Left ventricle myocardium inferior (tissue), 1 donor: ENCODE measurements at regions not wholly inside any gene's neighbourhood (a gene's known extent, or its start where the extent isn't known, plus 50 kb on each side); places are given as distances from the start of the nearest gene placed in this dataset.

Experiments
- DNase-seq: peaks from one replicate; pipeline ENCODE4 v3.0.0-alpha.2; 2020
- H3K27ac ChIP-seq: fragments of 200-600 bp; replicated peaks from 2 replicates; pipeline ENCODE4 v1.8.0; 2021
- H3K27me3 ChIP-seq: fragments of 200-600 bp; 2 replicates; pipeline ENCODE4 v1.8.0; 2021; ENCODE audit warnings: low read depth
- H3K36me3 ChIP-seq: fragments of 200-600 bp; 2 replicates; pipeline ENCODE4 v1.8.0; 2021
- H3K4me1 ChIP-seq: fragments of 200-600 bp; 2 replicates; pipeline ENCODE4 v1.8.0; 2021
- H3K4me3 ChIP-seq: fragments of 200-600 bp; 2 replicates; pipeline ENCODE4 v1.8.0; 2021; ENCODE audit warnings: mild to moderate bottlenecking, moderate library complexity
- H3K9me3 ChIP-seq: fragments of 200-600 bp; replicated peaks from 2 replicates; pipeline ENCODE4 v1.8.0; 2021
- intact Hi-C: fragments of 100-400 bp; cut with micrococcal nuclease; formaldehyde crosslinking; loops from one replicate; pipeline ENCODE4 v1.11.0; 2022
- TF ChIP-seq, protein P1 (sequence below): fragments of 200-600 bp; IDR thresholded peaks from 2 replicates; pipeline ENCODE4 v1.8.0; 2021; ENCODE audit warnings: antibody characterized with exemption, mild to moderate bottlenecking, borderline replicate concordance
- donor health status: DM: no; HTN: yes; CAD: no; lungs with severe emphysema.

DNA sequence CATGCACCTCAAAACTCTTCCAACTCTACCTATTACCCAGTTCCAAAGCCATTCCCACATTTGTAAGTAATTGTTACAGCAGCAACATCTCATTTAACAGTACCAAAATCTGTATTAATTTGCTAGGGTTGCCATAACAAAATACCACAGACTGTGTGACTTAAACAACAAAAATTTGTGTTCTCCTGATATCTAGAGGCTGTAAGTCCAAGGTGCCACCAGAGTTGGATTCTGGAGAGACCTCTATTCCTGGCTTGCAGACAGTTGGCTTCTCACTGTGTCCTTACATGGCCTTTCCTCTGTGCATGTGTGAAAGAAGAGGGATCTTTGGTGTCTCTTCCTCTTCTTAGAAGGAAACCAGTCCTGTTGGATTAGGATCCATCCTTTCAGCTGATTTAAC, 203.8 kb upstream of the PIK3R1 start:
- TF ChIP-seq, protein P1, sequence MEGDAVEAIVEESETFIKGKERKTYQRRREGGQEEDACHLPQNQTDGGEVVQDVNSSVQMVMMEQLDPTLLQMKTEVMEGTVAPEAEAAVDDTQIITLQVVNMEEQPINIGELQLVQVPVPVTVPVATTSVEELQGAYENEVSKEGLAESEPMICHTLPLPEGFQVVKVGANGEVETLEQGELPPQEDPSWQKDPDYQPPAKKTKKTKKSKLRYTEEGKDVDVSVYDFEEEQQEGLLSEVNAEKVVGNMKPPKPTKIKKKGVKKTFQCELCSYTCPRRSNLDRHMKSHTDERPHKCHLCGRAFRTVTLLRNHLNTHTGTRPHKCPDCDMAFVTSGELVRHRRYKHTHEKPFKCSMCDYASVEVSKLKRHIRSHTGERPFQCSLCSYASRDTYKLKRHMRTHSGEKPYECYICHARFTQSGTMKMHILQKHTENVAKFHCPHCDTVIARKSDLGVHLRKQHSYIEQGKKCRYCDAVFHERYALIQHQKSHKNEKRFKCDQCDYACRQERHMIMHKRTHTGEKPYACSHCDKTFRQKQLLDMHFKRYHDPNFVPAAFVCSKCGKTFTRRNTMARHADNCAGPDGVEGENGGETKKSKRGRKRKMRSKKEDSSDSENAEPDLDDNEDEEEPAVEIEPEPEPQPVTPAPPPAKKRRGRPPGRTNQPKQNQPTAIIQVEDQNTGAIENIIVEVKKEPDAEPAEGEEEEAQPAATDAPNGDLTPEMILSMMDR: no peak
- Histone ChIP-seq H3K4me3 (no peak overlapping the region), H3K27ac (no peak overlapping the region), H3K27me3 (no peaks in the 10 kb centered on the region), H3K36me3 (no peaks in the 10 kb centered on the region), H3K9me3 (no peaks in the 10 kb centered on the region), H3K4me1 (no peaks in the 10 kb centered on the region)
- DNase-seq: no peak
- intact Hi-C loops: no loop called here

DNA sequence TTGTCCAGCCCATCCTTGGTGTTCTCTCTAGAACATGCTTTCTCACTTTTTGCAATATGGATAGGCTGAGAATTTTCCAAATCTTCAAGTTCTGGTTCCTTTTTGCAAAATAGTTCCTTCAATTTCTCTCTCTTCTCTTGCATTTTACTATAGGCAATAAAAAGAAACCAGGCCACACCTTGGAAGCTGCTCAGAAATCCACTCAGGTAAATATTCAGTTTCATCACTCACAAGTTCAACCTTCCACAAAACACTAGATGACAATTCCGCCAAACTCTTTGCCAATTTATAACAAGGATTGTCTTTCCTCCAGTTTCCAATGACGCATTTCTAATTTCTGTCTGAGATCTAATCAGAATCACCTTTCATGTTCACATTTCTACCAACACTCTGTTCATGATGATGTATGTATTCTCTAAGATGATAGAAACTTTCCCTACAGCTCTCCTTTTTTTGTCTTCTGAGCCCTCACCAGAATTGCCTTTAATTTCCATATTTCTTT, 204.2 kb upstream of the PIK3R1 start:
- Histone ChIP-seq H3K4me1 (no peaks in the 10 kb centered on the region), H3K9me3 (no peaks in the 10 kb centered on the region), H3K36me3 (no peaks in the 10 kb centered on the region), H3K27ac (no peak overlapping the region), H3K27me3 (no peaks in the 10 kb centered on the region), H3K4me3 (no peak overlapping the region)
- no peak for DNase-seq
- intact Hi-C loops: no loop called here
- TF ChIP-seq, protein P1: no peak

DNA sequence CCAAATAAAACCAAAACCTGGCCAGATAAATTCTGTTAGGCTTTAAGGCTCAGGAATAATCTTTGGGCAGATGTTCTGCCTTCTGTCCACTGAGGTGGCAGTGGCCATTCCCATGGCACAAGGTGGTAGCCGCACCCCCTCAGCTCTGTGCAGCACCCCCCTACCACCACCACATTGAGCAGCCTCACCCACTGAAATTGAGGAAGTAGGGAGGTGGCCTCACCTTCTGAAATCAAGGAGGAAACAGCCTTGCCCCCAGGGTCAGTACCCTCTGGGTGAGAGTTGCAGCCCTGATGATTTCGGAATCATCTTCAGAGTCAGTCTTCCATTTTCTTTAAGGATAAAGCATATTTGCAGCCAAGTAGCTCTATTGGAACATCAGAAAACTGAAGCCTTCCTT, 204.8 kb upstream of the PIK3R1 start:
- TF ChIP-seq, protein P1: no peak
- intact Hi-C loops: no loop called here
- Histone ChIP-seq H3K9me3 (no peaks in the 10 kb centered on the region), H3K27me3 (no peaks in the 10 kb centered on the region), H3K27ac (no peak overlapping the region), H3K4me3 (no peak overlapping the region), H3K4me1 (no peaks in the 10 kb centered on the region), H3K36me3 (no peaks in the 10 kb centered on the region)
- DNase-seq: no peak

DNA sequence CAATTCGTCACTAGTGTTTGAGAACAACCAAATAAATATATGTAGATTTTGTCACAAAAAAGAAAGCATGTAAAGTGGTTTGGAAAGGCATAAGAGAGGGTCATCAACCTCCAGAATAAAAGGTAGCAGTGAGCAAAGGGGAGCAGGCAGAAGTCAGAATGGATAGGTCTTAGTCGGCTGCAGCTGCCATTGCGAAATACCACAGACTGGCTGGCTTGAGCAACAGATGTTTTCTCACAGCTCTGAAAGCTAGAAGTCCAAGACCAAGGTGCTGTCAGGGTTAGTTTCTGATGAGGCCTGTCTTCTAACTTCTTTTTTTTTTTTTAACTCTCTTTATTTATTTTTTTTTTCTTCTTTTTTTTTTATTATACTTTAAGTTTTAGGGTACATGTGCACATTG, 208.1 kb upstream of the PIK3R1 start:
- no peaks in the 10 kb centered on the region for H3K9me3 ChIP-seq
- DNase-seq: peak; percentile 65
- H3K4me1 ChIP-seq: no peaks in the 10 kb centered on the region
- intact Hi-C loops: no loop called here
- H3K4me3 ChIP-seq: no peak overlapping the region
- no peaks in the 10 kb centered on the region for H3K27me3 ChIP-seq
- TF ChIP-seq, protein P1: no peak
- H3K27ac ChIP-seq: no peak overlapping the region
- no peaks in the 10 kb centered on the region for H3K36me3 ChIP-seq

DNA sequence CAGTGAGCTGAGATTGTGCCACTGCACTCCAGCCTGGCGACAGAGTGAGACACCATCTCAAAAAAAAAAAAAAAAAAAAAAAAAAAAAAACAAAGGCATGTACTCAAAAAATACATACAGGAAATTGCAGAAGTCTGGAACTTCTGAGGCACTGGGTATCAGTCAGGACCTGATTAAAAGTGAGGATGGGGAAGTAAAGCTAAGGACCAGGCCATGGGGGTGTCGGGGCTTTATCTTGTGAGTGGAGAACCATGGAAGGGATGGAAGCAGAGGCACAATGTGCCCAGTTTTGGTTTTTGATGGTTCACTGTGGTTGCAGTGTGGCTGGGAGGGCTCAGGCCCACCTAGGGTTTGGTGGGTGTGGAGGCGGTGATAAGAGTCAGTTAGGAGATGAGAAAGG, 212.7 kb upstream of the PIK3R1 start:
- DNase-seq: no peak
- Histone ChIP-seq H3K36me3 (no peaks in the 10 kb centered on the region), H3K4me3 (no peak overlapping the region), H3K4me1 (peaks cover 9% of the 10 kb centered on the region), H3K27ac (no peak overlapping the region), H3K9me3 (no peaks in the 10 kb centered on the region), H3K27me3 (no peaks in the 10 kb centered on the region)
- TF ChIP-seq, protein P1: no peak
- intact Hi-C loops: no loop called here

DNA sequence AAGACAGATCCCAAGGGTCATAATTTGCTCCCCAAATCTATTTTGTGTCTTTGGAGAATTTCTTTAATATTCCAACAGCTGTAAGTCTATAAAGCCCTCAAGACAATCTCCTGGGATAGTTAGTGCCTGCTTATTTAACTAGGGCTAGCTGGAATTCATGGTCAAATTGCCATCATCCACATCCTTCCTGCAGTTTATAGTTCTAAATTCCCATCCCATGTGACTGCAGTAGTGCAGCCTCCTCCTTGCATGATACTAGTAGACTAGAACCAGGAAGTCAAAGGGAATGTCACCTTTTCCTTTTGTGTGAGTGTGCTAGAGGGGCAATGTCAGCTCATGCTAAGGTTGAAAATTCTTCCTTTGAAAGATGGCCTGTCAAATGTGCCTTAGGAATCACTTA, 214.8 kb upstream of the PIK3R1 start:
- Histone ChIP-seq H3K4me1 (peaks cover 9% of the 10 kb centered on the region), H3K36me3 (no peaks in the 10 kb centered on the region), H3K27ac (no peak overlapping the region), H3K4me3 (no peak overlapping the region), H3K9me3 (no peaks in the 10 kb centered on the region), H3K27me3 (no peaks in the 10 kb centered on the region)
- no peak for DNase-seq
- intact Hi-C loops: no loop called here
- TF ChIP-seq, protein P1: no peak
